Transverse colon (tissue), 4 donors: ENCODE measurements at regions not wholly inside any gene's neighbourhood (a gene's known extent, or its start where the extent isn't known, plus 50 kb on each side); places are given as distances from the start of the nearest gene placed in this dataset.

ENCODE experiments used
- EP300 ChIP-seq: sonication (generic); formaldehyde crosslinking; IDR thresholded peaks from one replicate; pipeline ENCODE4 v1.6.1; 2017; ENCODE audit warnings: antibody characterized with exemption, low read depth
- POLR2A ChIP-seq: fragments of 450-650 bp; IDR thresholded peaks from one replicate; pipeline ENCODE4 v1.6.1; 2016; ENCODE audit warnings: antibody characterized with exemption, mild to moderate bottlenecking, moderate library complexity
- POLR2AphosphoS5 ChIP-seq, 3 donors: sonication (generic); formaldehyde crosslinking; IDR thresholded peaks; one replicate each; pipeline ENCODE4 v1.6.1; 2016; ENCODE audit warnings: antibody characterized with exemption in 3 of 3
- TF ChIP-seq, protein P1 (sequence below), 5 experiments: fragments of 200-600 bp in 3 of 5; fragments of 450-650 bp in 2 of 5; sonication (generic) in 3 of 5; IDR thresholded peaks; 1 replicate in 2 of 5; 2 replicates in 3 of 5; pipeline ENCODE4 v1.5.1; 2016 to 2017; ENCODE audit warnings: antibody characterized with exemption in 5 of 5, inconsistent platforms in 3 of 5, mild to moderate bottlenecking in 2 of 5, moderate library complexity in 1 of 5

DNA sequence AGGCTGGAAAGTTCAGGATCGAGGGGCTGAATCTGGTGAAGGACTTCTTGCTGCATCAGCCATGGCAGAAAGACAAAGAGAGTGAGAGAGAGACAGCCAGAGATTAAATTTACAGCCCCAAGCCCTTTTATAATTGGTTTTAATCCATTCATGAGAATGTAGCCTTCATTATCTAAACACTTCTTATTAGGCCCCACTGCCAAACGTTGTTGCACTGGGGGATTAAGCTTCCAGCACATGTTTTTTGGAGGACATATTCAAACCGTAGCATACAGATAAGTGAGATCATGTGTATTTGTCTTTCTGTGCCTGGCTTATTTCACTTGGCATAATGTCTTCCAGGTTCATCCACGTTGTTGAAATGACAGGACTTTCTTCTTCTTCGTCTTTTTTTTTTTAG, 524.7 kb downstream of the SPRY1 start:
- TF ChIP-seq POLR2A (no peak), POLR2AphosphoS5 (IDR thresholded peaks at IDR 0.05) (no peak), EP300 (no peak)
- TF ChIP-seq, protein P1, sequence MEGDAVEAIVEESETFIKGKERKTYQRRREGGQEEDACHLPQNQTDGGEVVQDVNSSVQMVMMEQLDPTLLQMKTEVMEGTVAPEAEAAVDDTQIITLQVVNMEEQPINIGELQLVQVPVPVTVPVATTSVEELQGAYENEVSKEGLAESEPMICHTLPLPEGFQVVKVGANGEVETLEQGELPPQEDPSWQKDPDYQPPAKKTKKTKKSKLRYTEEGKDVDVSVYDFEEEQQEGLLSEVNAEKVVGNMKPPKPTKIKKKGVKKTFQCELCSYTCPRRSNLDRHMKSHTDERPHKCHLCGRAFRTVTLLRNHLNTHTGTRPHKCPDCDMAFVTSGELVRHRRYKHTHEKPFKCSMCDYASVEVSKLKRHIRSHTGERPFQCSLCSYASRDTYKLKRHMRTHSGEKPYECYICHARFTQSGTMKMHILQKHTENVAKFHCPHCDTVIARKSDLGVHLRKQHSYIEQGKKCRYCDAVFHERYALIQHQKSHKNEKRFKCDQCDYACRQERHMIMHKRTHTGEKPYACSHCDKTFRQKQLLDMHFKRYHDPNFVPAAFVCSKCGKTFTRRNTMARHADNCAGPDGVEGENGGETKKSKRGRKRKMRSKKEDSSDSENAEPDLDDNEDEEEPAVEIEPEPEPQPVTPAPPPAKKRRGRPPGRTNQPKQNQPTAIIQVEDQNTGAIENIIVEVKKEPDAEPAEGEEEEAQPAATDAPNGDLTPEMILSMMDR (IDR thresholded peaks at IDR 0.05) = no peak
